ENCODE measurements at regions not wholly inside any gene's neighbourhood (a gene's known extent, or its start where the extent isn't known, plus 50 kb on each side); places are given as distances from the start of the nearest gene placed in this dataset.
"Not testable (repeated sequence)": the region's sequence is repeated elsewhere in the genome, so short reads cannot be mapped to it uniquely, and the experiment has no call there.

GRCh38 chr2:6080932-6081753 lies 389.0 kb downstream of the SOX11 start:
- no peak overlapping the region for H3K4me3 ChIP-seq
- H3K27ac ChIP-seq, result no peak overlapping the region

- Histone ChIP-seq H3K27ac (no peak overlapping the region), H3K4me3 (no peak overlapping the region)
Observed at GRCh38 chr2:6081955-6082624, 389.9 kb downstream of the SOX11 start.

- Histone ChIP-seq H3K4me3 (no peak overlapping the region), H3K27ac (no peak overlapping the region)
Observed at GRCh38 chr2:6082625-6083018, 390.4 kb downstream of the SOX11 start.

- Histone ChIP-seq H3K4me3 (no peak overlapping the region), H3K27ac (no peak overlapping the region)
Observed at GRCh38 chr2:6083136-6083535, 391.0 kb downstream of the SOX11 start.

- no peak overlapping the region for H3K4me3 ChIP-seq
- no peak overlapping the region for H3K27ac ChIP-seq
Observed at GRCh38 chr2:6089474-6089873, 397.3 kb downstream of the SOX11 start.

- H3K27ac ChIP-seq, result no peak overlapping the region
Observed at GRCh38 chr2:6103372-6103771, 411.2 kb downstream of the SOX11 start.

GRCh38 chr2:6103949-6104348 lies 411.8 kb downstream of the SOX11 start:
- Histone ChIP-seq H3K27ac (no peak overlapping the region), H3K4me3 (no peak overlapping the region)

More at GRCh38 chr2:6103372-6103771, 411.2 kb downstream of the SOX11 start:
- no peak overlapping the region for H3K4me3 ChIP-seq

GRCh38 chr2:6107290-6107689 lies 415.1 kb downstream of the SOX11 start:
- no peak overlapping the region for H3K4me3 ChIP-seq
- no peak overlapping the region for H3K27ac ChIP-seq

GRCh38 chr2:6109831-6110230 lies 417.6 kb downstream of the SOX11 start:
- no peak overlapping the region for H3K27ac ChIP-seq
- no peak overlapping the region for H3K4me3 ChIP-seq

- H3K4me3 ChIP-seq, result no peak overlapping the region
- no peak overlapping the region for H3K27ac ChIP-seq
Observed at GRCh38 chr2:6111781-6112261, 419.6 kb downstream of the SOX11 start.

GRCh38 chr2:6113786-6114185 lies 421.6 kb downstream of the SOX11 start:
- Histone ChIP-seq H3K4me3 (no peak overlapping the region), H3K27ac (no peak overlapping the region)

GRCh38 chr2:6127718-6128117 lies 435.5 kb downstream of the SOX11 start:
- no peak overlapping the region for H3K27ac ChIP-seq
- H3K4me3 ChIP-seq, result no peak overlapping the region

- no peak overlapping the region for H3K4me3 ChIP-seq
- H3K27ac ChIP-seq, result no peak overlapping the region
Observed at GRCh38 chr2:6139142-6139541, 447.0 kb downstream of the SOX11 start.

- Histone ChIP-seq H3K27ac (no peak overlapping the region), H3K4me3 (no peak overlapping the region)
Observed at GRCh38 chr2:6139916-6140315, 447.7 kb downstream of the SOX11 start.

GRCh38 chr2:6140509-6140908 lies 448.3 kb downstream of the SOX11 start:
- H3K4me3 ChIP-seq, result no peak overlapping the region
- H3K27ac ChIP-seq, result no peak overlapping the region

GRCh38 chr2:6143812-6144211 lies 451.6 kb downstream of the SOX11 start:
- Histone ChIP-seq H3K27ac (no peak overlapping the region), H3K4me3 (no peak overlapping the region)

- H3K27ac ChIP-seq, H3K4me3 ChIP-seq: not testable (repeated sequence)
Observed at GRCh38 chr2:6147215-6147614, 455.0 kb downstream of the SOX11 start.

GRCh38 chr2:6148882-6149281 lies 456.7 kb downstream of the SOX11 start:
- Histone ChIP-seq H3K27ac (no peak overlapping the region), H3K4me3 (no peak overlapping the region)

- H3K27ac ChIP-seq, result no peak overlapping the region
- H3K4me3 ChIP-seq, result no peak overlapping the region
Observed at GRCh38 chr2:6159606-6160005, 467.4 kb downstream of the SOX11 start.

- Histone ChIP-seq H3K27ac (no peak overlapping the region), H3K4me3 (no peak overlapping the region)
Observed at GRCh38 chr2:6163932-6164331, 471.7 kb downstream of the SOX11 start.

All from skin epidermis (tissue), 12 donors.